HepG2 (cell line): ENCODE measurements at regions not wholly inside any gene's neighbourhood (a gene's known extent, or its start where the extent isn't known, plus 50 kb on each side); places are given as distances from the start of the nearest gene placed in this dataset.

Experiments
- GABPA ChIP-seq, 2 experiments: IDR thresholded peaks; 2 replicates each; pipeline ENCODE4 v1.6.1; 2011 to 2016; ENCODE audit warnings: low read depth in 2 of 2, low read length in 1 of 2, missing biosample characterization in 1 of 2, missing genetic modification characterization in 1 of 2
- SMC3 ChIP-seq: IDR thresholded peaks from 2 replicates; pipeline ENCODE4 v1.6.1; 2011; ENCODE audit warnings: low read length, improper control_type of control experiment
- YY1 ChIP-seq: IDR thresholded peaks from 2 replicates; pipeline ENCODE4 v1.6.1; 2011; ENCODE audit warnings: low read length, low read depth, moderate library complexity, mild to moderate bottlenecking; ENCODE audit not compliant: insufficient read depth, insufficient replicate concordance
- ZBTB7B ChIP-seq: sonication (generic); formaldehyde crosslinking; IDR thresholded peaks from 2 replicates; pipeline ENCODE4 v1.4.0; 2020; ENCODE audit warnings: missing genetic modification reagents
- ZBTB8A ChIP-seq: sonication (generic); formaldehyde crosslinking; IDR thresholded peaks from 2 replicates; pipeline ENCODE4 v1.4.0; 2020; ENCODE audit warnings: mild to moderate bottlenecking, low read depth, missing genetic modification reagents, borderline replicate concordance
- TF ChIP-seq, protein P1 (sequence below): sonication (generic); formaldehyde crosslinking; IDR thresholded peaks from 2 replicates; pipeline ENCODE4 v1.4.0; 2020; ENCODE audit warnings: missing genetic modification reagents, borderline replicate concordance
- TF ChIP-seq, protein P2 (sequence below): sonication (generic); formaldehyde crosslinking; IDR thresholded peaks from 2 replicates; pipeline ENCODE4 v1.5.0; 2020; ENCODE audit warnings: mild to moderate bottlenecking, missing genetic modification reagents, moderate library complexity

DNA sequence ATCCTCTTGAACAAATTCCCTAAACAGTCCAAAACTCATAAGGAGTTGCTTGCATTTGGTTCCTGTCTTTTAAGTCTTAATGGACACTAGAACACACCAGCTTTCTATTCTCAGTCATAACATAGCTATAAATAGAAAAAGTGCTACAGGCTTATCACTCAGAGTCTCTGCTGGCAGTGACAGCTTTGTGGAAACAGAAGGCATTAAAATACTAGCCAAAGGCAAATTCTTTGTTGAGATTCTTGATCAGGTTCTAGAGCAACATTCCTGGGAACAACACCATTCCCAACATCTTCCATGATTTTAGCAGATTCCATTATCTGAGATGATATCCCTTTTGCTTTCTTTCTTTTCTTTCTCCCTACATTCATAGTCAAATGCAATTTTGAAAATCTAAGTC, 207.7 kb upstream of the PLEKHG7 start:
- TF ChIP-seq ZBTB7B (CRISPR knock-in tag) (no peak), SMC3 (no peak), GABPA (IDR thresholded peaks at IDR 0.05; ENCODE audit: low read depth, low read length) (no peak), GABPA (CRISPR knock-in tag; IDR thresholded peaks at IDR 0.05; ENCODE audit: low read depth) (no peak), ZBTB8A (CRISPR knock-in tag) (no peak), YY1 (no peak)
- TF ChIP-seq, protein P1, sequence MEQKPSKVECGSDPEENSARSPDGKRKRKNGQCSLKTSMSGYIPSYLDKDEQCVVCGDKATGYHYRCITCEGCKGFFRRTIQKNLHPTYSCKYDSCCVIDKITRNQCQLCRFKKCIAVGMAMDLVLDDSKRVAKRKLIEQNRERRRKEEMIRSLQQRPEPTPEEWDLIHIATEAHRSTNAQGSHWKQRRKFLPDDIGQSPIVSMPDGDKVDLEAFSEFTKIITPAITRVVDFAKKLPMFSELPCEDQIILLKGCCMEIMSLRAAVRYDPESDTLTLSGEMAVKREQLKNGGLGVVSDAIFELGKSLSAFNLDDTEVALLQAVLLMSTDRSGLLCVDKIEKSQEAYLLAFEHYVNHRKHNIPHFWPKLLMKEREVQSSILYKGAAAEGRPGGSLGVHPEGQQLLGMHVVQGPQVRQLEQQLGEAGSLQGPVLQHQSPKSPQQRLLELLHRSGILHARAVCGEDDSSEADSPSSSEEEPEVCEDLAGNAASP (CRISPR knock-in tag), result no peak
- TF ChIP-seq, protein P2, sequence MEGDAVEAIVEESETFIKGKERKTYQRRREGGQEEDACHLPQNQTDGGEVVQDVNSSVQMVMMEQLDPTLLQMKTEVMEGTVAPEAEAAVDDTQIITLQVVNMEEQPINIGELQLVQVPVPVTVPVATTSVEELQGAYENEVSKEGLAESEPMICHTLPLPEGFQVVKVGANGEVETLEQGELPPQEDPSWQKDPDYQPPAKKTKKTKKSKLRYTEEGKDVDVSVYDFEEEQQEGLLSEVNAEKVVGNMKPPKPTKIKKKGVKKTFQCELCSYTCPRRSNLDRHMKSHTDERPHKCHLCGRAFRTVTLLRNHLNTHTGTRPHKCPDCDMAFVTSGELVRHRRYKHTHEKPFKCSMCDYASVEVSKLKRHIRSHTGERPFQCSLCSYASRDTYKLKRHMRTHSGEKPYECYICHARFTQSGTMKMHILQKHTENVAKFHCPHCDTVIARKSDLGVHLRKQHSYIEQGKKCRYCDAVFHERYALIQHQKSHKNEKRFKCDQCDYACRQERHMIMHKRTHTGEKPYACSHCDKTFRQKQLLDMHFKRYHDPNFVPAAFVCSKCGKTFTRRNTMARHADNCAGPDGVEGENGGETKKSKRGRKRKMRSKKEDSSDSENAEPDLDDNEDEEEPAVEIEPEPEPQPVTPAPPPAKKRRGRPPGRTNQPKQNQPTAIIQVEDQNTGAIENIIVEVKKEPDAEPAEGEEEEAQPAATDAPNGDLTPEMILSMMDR (CRISPR knock-in tag), result no peak
